Ovary (tissue), 3 donors: ENCODE measurements at regions not wholly inside any gene's neighbourhood (a gene's known extent, or its start where the extent isn't known, plus 50 kb on each side); places are given as distances from the start of the nearest gene placed in this dataset.

Experiments used
- EP300 ChIP-seq: sonication (generic); formaldehyde crosslinking; IDR thresholded peaks from one replicate; pipeline ENCODE4 v1.6.1; 2017; ENCODE audit warnings: antibody characterized with exemption
- POLR2A ChIP-seq: fragments of 450-650 bp; IDR thresholded peaks from one replicate; pipeline ENCODE4 v1.6.1; 2017; ENCODE audit warnings: antibody characterized with exemption, mild to moderate bottlenecking, moderate library complexity
- TF ChIP-seq, protein P1 (sequence below), 3 donors: fragments of 450-650 bp in 2 of 3; fragments of 200-600 bp in 1 of 3; IDR thresholded peaks; one replicate each; pipeline versions ENCODE4 v1.5.1 to v1.8.0; 2016 to 2022; ENCODE audit warnings: antibody characterized with exemption in 3 of 3, mild to moderate bottlenecking in 1 of 3
- donor health status: DM: no; HTN: no; CAD: no.

DNA sequence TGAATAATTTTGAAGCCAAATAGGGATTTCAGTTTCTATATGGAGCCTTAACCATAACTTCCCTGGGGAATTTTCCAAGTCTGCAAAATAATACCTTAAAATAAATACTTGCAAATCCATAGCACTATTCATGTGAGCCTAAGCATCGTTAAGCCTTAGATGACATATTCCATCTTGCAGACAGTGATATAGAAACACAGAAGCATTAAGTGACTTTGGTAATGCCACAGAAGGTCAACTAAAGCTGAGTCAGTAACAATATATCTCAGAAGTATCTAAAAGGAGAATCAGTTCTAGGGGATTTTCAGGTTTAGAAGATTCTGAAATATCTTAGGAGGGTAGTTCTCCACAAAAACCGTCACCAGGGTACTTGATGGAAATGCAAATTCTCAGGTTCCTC lies 163.4 kb upstream of the COL1A2 start:
- TF ChIP-seq, protein P1, sequence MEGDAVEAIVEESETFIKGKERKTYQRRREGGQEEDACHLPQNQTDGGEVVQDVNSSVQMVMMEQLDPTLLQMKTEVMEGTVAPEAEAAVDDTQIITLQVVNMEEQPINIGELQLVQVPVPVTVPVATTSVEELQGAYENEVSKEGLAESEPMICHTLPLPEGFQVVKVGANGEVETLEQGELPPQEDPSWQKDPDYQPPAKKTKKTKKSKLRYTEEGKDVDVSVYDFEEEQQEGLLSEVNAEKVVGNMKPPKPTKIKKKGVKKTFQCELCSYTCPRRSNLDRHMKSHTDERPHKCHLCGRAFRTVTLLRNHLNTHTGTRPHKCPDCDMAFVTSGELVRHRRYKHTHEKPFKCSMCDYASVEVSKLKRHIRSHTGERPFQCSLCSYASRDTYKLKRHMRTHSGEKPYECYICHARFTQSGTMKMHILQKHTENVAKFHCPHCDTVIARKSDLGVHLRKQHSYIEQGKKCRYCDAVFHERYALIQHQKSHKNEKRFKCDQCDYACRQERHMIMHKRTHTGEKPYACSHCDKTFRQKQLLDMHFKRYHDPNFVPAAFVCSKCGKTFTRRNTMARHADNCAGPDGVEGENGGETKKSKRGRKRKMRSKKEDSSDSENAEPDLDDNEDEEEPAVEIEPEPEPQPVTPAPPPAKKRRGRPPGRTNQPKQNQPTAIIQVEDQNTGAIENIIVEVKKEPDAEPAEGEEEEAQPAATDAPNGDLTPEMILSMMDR (IDR thresholded peaks at IDR 0.05): no peak
- TF ChIP-seq POLR2A: no peak
- TF ChIP-seq EP300: no peak
